ENCODE measurements at regions not wholly inside any gene's neighbourhood (a gene's known extent, or its start where the extent isn't known, plus 50 kb on each side); places are given as distances from the start of the nearest gene placed in this dataset.
"Not testable (repeated sequence)": the region's sequence is repeated elsewhere in the genome, so short reads cannot be mapped to it uniquely, and the experiment has no call there.

DNA sequence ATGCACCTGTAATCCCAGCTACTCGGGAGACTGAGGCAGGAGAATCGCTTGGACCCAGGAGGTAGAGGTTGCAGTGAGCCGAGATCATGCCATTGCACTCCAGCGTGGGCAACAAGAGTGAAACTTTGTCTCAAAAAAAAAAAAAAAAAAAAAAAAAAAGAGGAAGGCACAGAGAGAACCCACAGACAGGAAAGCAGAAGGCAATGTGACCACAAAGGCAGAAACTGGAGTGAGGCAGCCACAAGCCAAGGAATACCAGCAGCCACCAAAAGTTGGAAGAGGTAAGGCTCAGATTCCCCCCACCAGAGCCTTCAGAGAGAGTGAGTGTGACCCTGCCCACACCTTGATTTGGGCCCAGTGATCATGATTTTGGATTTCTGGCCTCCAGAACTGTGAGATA is 54.7 kb upstream of the E2F3 start:
- DNase-seq = not testable (repeated sequence)

DNA sequence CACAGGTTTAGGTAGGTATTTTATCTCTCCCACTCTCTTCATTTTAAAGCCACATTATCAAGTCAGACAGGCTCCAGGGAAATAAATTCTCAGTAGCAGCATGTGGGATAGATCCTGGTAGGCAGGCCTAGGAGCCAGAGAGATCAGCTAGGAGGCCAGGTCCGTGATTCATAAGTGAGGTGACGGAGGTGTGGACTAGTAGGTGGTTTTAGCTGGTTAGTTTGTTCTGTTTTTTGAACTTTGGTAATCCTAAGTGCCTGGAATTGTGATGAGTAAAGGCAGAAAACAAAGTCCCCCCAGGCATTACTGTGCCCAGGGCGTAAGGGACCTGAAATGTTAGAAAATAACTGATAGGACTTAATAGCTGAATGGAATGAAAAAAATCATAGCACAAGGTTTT is 53.6 kb upstream of the E2F3 start:
- no peak for DNase-seq

GRCh38 chr6:20349225-20349624 is 52.5 kb upstream of the E2F3 start:
- DNase-seq = no peak

- peak; percentile 60 for DNase-seq
Observed at GRCh38 chr6:20350215-20350614, 51.5 kb upstream of the E2F3 start.

DNA sequence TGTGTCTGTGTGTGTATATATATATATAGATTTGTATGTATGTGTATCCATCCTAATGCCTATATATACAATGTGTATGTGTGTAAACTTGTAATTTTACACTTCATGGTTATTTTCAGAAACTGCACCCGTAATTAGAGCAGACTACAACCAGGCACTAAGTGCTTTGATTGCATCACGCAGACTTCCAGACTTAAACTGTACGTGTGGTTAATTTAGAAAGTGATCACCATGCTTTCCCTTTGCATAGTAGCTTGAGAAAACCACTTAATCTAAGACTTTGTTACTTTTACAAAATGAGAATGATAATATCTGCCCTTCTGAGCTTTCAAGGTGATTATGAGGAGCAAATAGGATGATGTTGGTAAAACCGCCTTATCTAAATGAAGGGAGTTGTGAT is 50.1 kb upstream of the E2F3 start:
- no peak for DNase-seq

All from EL (cell line).